ENCODE measurements at regions not wholly inside any gene's neighbourhood (a gene's known extent, or its start where the extent isn't known, plus 50 kb on each side); places are given as distances from the start of the nearest gene placed in this dataset.
A peak's percentile ranks its signal among the peaks of the same experiment; 100 is the strongest.

- in situ Hi-C loops (cut with HindIII; ENCODE audit: low pct_unique_long_range_greater_than_20kb, low sequenced_read_pairs) = no loop called here
- DNase-seq (ENCODE audit: low read depth) = no peak
Measured at GRCh38 chr15:52876991-52877663, 87.0 kb upstream of the ONECUT1 start.

DNA sequence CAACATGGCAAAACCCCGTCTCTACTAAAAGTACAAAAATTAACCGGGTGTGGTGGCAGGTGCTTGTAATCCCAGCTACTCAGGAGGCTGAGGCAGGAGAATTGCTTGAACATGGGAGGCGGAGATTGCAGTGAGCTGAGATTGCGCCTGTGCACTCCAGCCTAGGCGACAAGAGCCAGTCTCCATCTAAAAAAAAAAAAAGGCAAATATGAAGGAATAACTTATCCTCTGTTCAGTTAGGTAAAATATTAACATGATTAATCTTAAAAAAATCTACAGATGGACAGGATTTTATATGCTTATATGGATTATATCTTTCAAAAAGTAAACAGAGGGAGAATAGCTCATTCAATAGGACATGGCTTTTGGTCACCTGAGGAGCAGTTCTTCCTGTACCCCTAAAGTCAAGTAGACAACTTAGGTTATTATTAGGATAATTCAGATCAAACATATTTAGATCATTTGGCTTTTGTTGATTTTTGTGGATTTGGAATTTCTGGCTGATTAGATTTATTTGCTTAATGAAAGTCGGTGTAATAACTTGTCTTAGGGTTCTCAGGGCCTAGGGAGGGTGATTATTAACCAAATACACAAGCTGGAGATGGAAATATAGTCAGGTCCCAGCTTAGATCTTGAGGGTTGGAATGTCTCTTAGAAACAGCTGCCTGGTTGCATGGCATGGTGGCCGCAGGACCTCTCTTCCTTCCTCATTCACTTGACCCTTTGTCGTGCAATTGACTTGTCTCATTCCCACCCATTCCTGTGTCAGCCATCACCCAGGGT is 82.1 kb upstream of the ONECUT1 start:
- no peak for DNase-seq (ENCODE audit: low read depth)
- in situ Hi-C loops (cut with HindIII; ENCODE audit: low pct_unique_long_range_greater_than_20kb, low sequenced_read_pairs) = no loop called here

GRCh38 chr15:52870015-52870414 is 79.9 kb upstream of the ONECUT1 start:
- DNase-seq (ENCODE audit: low read depth) = no peak
- in situ Hi-C loops (cut with HindIII; ENCODE audit: low pct_unique_long_range_greater_than_20kb, low sequenced_read_pairs) = no loop called here

- in situ Hi-C loops (cut with HindIII; ENCODE audit: low pct_unique_long_range_greater_than_20kb, low sequenced_read_pairs) = no loop called here
- DNase-seq (ENCODE audit: low read depth) = no peak
Measured at GRCh38 chr15:52866698-52867097, 76.6 kb upstream of the ONECUT1 start.

DNA sequence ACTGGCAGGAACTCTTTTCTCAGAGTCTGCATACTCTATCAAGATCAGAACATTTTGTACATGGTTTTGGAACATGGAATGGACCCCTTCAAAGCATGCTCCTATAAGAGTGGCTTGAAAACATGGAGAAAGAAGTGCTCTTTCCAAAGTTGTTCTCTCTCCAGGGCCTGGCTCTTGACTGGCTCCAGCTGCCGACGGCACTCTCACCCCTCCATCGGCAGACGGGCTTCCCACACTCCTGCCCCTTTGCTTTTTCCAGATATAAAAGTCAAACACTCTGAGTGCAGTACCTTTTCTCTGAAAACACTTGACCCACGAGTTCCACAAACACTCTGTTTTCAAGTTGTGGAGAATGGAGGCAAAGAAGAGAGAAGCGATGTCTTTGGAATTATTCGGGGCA is 72.5 kb upstream of the ONECUT1 start:
- DNase-seq (ENCODE audit: low read depth) = no peak
- in situ Hi-C loops (cut with HindIII; ENCODE audit: low pct_unique_long_range_greater_than_20kb, low sequenced_read_pairs) = no loop called here

DNA sequence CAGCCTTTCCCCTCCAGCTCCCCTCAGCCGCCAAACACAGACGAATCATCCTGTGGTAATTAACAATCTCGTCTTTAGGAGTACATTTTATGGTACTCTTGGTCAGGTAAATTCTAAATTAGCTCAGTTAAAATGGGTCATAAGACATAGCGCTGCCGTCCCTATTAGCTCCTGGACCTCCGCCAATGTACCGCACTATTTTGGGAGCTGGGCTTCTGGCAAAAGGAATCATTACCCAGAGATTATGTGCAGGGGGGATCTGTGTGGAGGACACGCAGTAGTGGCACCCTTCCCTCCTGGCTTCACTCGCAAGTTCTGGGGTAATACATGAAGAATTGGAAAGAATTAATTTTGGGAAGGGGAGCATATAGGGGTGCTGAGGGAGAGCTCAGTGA is 68.6 kb upstream of the ONECUT1 start:
- DNase-seq (ENCODE audit: low read depth) = no peak
- in situ Hi-C loops (cut with HindIII; ENCODE audit: low pct_unique_long_range_greater_than_20kb, low sequenced_read_pairs) = no loop called here

DNA sequence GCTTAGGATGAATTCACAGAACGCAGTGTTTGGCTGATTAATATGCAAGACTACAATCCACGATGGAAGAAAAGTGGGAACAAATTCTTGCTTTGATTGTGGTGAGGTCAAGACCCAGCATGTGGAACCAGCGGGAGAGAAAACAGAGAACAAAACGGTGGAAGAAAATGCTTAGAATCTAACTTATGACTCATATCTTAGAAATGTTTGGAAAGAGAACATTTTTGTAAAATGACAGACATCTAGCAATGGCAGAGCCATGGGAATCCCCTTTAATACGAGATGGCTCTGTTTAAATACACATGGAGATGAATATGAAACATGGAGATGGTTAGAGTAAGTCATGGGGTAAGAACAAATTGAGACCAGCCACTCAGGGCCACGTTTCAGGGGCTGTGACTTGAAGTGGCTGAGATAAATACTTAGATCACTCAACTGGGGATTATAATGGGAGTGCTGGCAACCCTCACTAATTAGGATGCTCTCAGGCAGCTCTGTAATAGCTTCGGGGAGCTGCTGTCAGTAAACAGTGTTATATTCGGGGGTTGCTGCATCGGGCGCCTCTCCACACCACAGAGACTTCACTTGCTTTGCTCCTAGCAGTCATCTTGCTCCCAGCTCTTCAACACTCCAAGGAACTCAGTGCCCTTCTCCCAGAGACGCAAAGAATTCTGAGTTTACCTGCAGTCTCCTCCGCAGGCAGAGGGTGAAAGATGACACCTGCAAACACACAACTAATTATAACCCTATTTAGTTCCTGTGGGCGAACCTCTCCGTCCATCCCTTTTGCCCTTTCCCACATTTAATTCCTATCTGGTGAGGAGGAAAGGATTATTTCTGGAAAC is 68.0 kb upstream of the ONECUT1 start:
- DNase-seq (ENCODE audit: low read depth) = peak; percentile 4
- in situ Hi-C loops (cut with HindIII; ENCODE audit: low pct_unique_long_range_greater_than_20kb, low sequenced_read_pairs) = no loop called here

GRCh38 chr15:52857471-52857870 is 67.3 kb upstream of the ONECUT1 start:
- no peak for DNase-seq (ENCODE audit: low read depth)
- in situ Hi-C loops (cut with HindIII; ENCODE audit: low pct_unique_long_range_greater_than_20kb, low sequenced_read_pairs) = no loop called here

DNA sequence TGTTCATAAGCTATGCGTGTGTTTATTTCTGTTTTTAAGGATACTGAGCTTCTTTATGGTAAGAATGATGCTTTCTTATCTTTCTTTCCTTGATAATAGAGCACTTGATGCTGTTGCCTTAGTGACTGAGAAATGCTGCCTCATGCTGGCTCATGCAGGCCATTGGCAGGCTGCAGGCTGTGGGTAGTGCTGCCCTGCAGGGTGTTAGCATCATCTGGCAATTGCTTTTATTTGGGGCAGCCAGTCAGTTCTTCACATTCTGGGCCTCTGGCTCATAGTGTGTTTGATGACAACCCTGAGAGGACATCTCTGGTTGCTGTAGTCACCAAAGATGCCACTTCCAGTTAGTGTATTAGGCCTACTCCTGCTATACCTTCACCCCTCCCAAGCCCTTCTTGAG is 66.2 kb upstream of the ONECUT1 start:
- in situ Hi-C loops (cut with HindIII; ENCODE audit: low pct_unique_long_range_greater_than_20kb, low sequenced_read_pairs) = no loop called here

DNA sequence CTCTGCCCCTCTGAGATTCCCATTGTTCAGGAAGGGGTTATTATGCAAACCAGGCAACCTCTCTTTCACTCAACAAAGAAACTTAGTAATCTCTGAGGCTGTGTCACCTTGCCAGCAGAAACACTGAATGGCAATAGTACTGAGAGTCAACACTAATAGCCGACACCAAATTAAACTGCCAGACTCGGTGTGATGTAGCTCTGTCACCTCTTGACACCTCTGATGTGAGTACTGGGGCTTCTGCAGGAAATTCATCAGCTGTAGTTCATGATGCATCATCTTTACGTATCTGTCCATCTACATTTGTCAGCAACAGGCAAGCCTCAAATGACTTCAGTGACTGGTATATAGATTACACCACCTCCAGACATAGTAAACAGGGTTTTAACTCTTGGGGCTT is 65.0 kb upstream of the ONECUT1 start:
- in situ Hi-C loops (cut with HindIII; ENCODE audit: low pct_unique_long_range_greater_than_20kb, low sequenced_read_pairs) = no loop called here
- no peak for DNase-seq (ENCODE audit: low read depth)

More for the DNA sequence above, 66.2 kb upstream of the ONECUT1 start:
- no peak for DNase-seq (ENCODE audit: low read depth)

DNA sequence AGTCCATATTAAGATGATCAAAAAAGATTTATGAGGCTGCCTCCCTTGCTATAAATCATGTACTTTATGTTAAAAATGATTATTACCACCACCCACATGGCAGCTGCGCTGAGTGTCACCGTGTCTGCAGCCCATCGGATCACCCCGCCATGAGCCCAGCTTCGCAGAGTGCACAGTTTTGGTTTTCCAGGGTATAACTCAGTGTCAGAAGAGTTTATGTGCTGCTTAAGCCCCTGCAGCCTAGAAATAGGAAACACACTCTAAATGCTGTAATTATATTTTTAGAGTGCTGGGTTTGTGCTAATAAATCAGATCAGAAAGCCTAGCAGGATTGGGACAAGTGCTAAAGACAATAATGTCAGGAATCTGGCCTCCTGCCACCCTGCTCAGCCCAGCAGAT is 54.7 kb upstream of the ONECUT1 start:
- in situ Hi-C loops (cut with HindIII; ENCODE audit: low pct_unique_long_range_greater_than_20kb, low sequenced_read_pairs) = no loop called here
- DNase-seq (ENCODE audit: low read depth) = no peak
